Parathyroid adenoma (tissue), 2 donors: ENCODE measurements at regions not wholly inside any gene's neighbourhood (a gene's known extent, or its start where the extent isn't known, plus 50 kb on each side); places are given as distances from the start of the nearest gene placed in this dataset.

Source experiments
- H2AFZ ChIP-seq: fragments of 300-600 bp; sonication (generic); one replicate; pipeline ENCODE4 v1.7.0; 2017; ENCODE audit warnings: antibody characterized with exemption, mild to moderate bottlenecking
- H3K27ac ChIP-seq: fragments of 300-600 bp; sonication (generic); one replicate; pipeline ENCODE4 v1.7.0; 2017
- H3K27me3 ChIP-seq: fragments of 300-600 bp; sonication (generic); one replicate; pipeline ENCODE4 v1.7.0; 2017; ENCODE audit warnings: low read length; ENCODE audit not compliant: control insufficient read depth, insufficient read depth
- H3K36me3 ChIP-seq: fragments of 300-600 bp; sonication (generic); one replicate; pipeline ENCODE4 v1.7.0; 2017; ENCODE audit warnings: low read length; ENCODE audit not compliant: control insufficient read depth, insufficient read depth
- H3K4me1 ChIP-seq: fragments of 300-600 bp; sonication (generic); one replicate; pipeline ENCODE4 v1.7.0; 2017; ENCODE audit warnings: control low read depth
- H3K4me2 ChIP-seq: fragments of 300-600 bp; sonication (generic); one replicate; pipeline ENCODE4 v1.7.0; 2017; ENCODE audit warnings: low read length
- H3K4me3 ChIP-seq: fragments of 300-600 bp; sonication (generic); one replicate; pipeline ENCODE4 v1.7.0; 2017; ENCODE audit warnings: low read depth, low read length
- H3K79me2 ChIP-seq: fragments of 300-600 bp; sonication (generic); one replicate; pipeline ENCODE4 v1.7.0; 2017; ENCODE audit warnings: control low read depth
- H3K9ac ChIP-seq: fragments of 300-600 bp; sonication (generic); one replicate; pipeline ENCODE4 v1.7.0; 2017; ENCODE audit warnings: mild to moderate bottlenecking
- H3K9me3 ChIP-seq: fragments of 300-600 bp; sonication (generic); one replicate; pipeline ENCODE4 v1.7.0; 2017; ENCODE audit warnings: low read length; ENCODE audit not compliant: control insufficient read depth
- CTCF ChIP-seq: fragments of 300-600 bp; sonication (generic); IDR thresholded peaks from one replicate; pipeline ENCODE4 v1.7.0; 2017; ENCODE audit warnings: antibody characterized with exemption, mild to moderate bottlenecking
- donor health status: primary hyperparathyroidism.

GRCh38 chr4:62683799-62684566 lies 1483.9 kb downstream of the ADGRL3 start:
- Histone ChIP-seq H3K9ac (no peak overlapping the region), H2AFZ (no peak overlapping the region), H3K79me2 (no peaks in the 10 kb centered on the region), H3K4me2 (no peak overlapping the region), H3K9me3 (no peaks in the 10 kb centered on the region), H3K36me3 (no peaks in the 10 kb centered on the region), H3K4me3 (no peak overlapping the region), H3K27me3 (no peaks in the 10 kb centered on the region), H3K4me1 (no peaks in the 10 kb centered on the region), H3K27ac (no peak overlapping the region)
- no peak for TF ChIP-seq CTCF

GRCh38 chr4:62676962-62677361 lies 1476.8 kb downstream of the ADGRL3 start:
- no peak overlapping the region for H3K4me3 ChIP-seq
- H3K9ac ChIP-seq: no peak overlapping the region
- no peaks in the 10 kb centered on the region for H3K36me3 ChIP-seq
- no peak overlapping the region for H2AFZ ChIP-seq
- H3K4me1 ChIP-seq: no peaks in the 10 kb centered on the region
- no peak overlapping the region for H3K4me2 ChIP-seq
- H3K27me3 ChIP-seq: no peaks in the 10 kb centered on the region
- no peaks in the 10 kb centered on the region for H3K79me2 ChIP-seq
- TF ChIP-seq CTCF: no peak
- no peaks in the 10 kb centered on the region for H3K9me3 ChIP-seq
- H3K27ac ChIP-seq: no peak overlapping the region

GRCh38 chr4:62670514-62670913 lies 1470.4 kb downstream of the ADGRL3 start:
- no peak overlapping the region for H2AFZ ChIP-seq
- no peak overlapping the region for H3K27ac ChIP-seq
- H3K9ac ChIP-seq: no peak overlapping the region
- H3K4me2 ChIP-seq: no peak overlapping the region
- no peaks in the 10 kb centered on the region for H3K4me1 ChIP-seq
- no peak overlapping the region for H3K4me3 ChIP-seq
- no peaks in the 10 kb centered on the region for H3K9me3 ChIP-seq
- TF ChIP-seq CTCF: no peak
- no peaks in the 10 kb centered on the region for H3K36me3 ChIP-seq
- no peaks in the 10 kb centered on the region for H3K79me2 ChIP-seq
- no peaks in the 10 kb centered on the region for H3K27me3 ChIP-seq

DNA sequence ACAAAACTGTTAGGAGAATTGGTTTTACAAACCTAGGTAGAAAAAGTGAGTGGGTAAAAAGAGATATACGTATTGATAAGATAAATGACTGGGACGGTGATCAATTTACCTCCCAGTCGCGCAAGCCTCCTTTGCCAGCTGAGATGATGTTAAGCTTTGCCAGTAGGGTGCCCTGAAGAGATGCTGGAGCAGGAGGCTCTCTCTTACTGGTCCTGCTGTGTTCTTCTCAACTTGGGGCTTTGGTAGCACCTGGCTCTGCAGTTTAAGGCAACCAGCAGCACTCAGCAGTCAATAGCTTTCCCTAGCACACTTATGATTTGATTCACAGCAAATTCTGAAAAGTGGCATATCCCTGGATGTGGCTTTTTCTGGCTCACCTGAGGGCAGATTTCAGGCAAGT lies 1461.7 kb downstream of the ADGRL3 start:
- Histone ChIP-seq H3K4me2 (no peak overlapping the region), H3K36me3 (no peaks in the 10 kb centered on the region), H3K27me3 (no peaks in the 10 kb centered on the region), H3K4me1 (no peaks in the 10 kb centered on the region), H3K79me2 (no peaks in the 10 kb centered on the region), H2AFZ (no peak overlapping the region), H3K9ac (no peak overlapping the region), H3K27ac (no peak overlapping the region), H3K9me3 (no peaks in the 10 kb centered on the region), H3K4me3 (no peak overlapping the region)
- TF ChIP-seq CTCF: no peak

DNA sequence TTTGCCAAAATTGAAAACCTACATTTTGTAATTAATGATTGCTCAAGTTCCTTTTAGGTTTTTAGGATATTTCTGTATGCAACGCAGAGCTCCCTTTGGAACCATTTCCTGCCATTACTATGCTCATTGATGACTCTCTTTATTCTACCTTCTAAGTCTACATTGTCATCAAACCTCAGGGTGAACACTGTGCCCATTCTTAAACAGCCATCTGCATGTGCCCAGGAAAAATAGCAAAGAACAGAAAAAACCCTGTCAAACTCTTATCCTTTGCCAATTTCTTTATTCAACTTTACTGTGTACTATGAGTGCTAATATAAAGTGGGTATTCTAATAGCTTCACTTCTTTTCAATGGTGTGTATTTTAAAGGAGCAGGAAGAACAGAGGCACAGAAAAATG lies 1455.9 kb downstream of the ADGRL3 start:
- no peak for TF ChIP-seq CTCF
- Histone ChIP-seq H3K4me2 (no peak overlapping the region), H3K9me3 (no peaks in the 10 kb centered on the region), H3K9ac (no peak overlapping the region), H3K36me3 (no peaks in the 10 kb centered on the region), H3K79me2 (no peaks in the 10 kb centered on the region), H3K4me1 (no peaks in the 10 kb centered on the region), H3K4me3 (no peak overlapping the region), H3K27me3 (no peaks in the 10 kb centered on the region), H2AFZ (no peak overlapping the region), H3K27ac (no peak overlapping the region)
